Stimulated activated CD4-positive, alpha-beta T cell treated with anti-CD3 and anti-CD28 coated beads, Interleukin-12 subunit alpha, Interleukin-12 subunit beta, amount 100 ng/mL, for 4 hours (primary cell): ENCODE measurements at regions not wholly inside any gene's neighbourhood (a gene's known extent, or its start where the extent isn't known, plus 50 kb on each side); places are given as distances from the start of the nearest gene placed in this dataset.

Experiments
- DNase-seq: peaks from one replicate; pipeline ENCODE4 v3.0.0-alpha.2; 2020

GRCh38 chr13:29923554-29924481, 73.4 kb upstream of the UBL3 start:
- peak; percentile 56 for DNase-seq

- no peak for DNase-seq
Observed at GRCh38 chr13:29922896-29923295, 72.5 kb upstream of the UBL3 start.

GRCh38 chr13:29922281-29922821, 71.9 kb upstream of the UBL3 start:
- no peak for DNase-seq

- no peak for DNase-seq
Observed at GRCh38 chr13:29921542-29921941, 71.1 kb upstream of the UBL3 start.

- DNase-seq = no peak
Observed at GRCh38 chr13:29920025-29920643, 69.7 kb upstream of the UBL3 start.

GRCh38 chr13:29918845-29919244, 68.4 kb upstream of the UBL3 start:
- DNase-seq = no peak

- no peak for DNase-seq
Observed at GRCh38 chr13:29917650-29918049, 67.2 kb upstream of the UBL3 start.

- DNase-seq = no peak
Observed at GRCh38 chr13:29914581-29914980, 64.2 kb upstream of the UBL3 start.

GRCh38 chr13:29911781-29912418, 61.5 kb upstream of the UBL3 start:
- no peak for DNase-seq

GRCh38 chr13:29909975-29910674, 59.7 kb upstream of the UBL3 start:
- no peak for DNase-seq

GRCh38 chr13:29909081-29909730, 58.8 kb upstream of the UBL3 start:
- DNase-seq = no peak

GRCh38 chr13:29908416-29909080, 58.1 kb upstream of the UBL3 start:
- no peak for DNase-seq

- DNase-seq = no peak
Observed at GRCh38 chr13:29907670-29908069, 57.3 kb upstream of the UBL3 start.

GRCh38 chr13:29906432-29907011, 56.1 kb upstream of the UBL3 start:
- no peak for DNase-seq

- DNase-seq = no peak
Observed at GRCh38 chr13:29905845-29906244, 55.4 kb upstream of the UBL3 start.

- no peak for DNase-seq
Observed at GRCh38 chr13:29903996-29904395, 53.6 kb upstream of the UBL3 start.

GRCh38 chr13:29903543-29903942, 53.1 kb upstream of the UBL3 start:
- DNase-seq = no peak

GRCh38 chr13:29902632-29903305, 52.4 kb upstream of the UBL3 start:
- DNase-seq = no peak

- DNase-seq = no peak
Observed at GRCh38 chr13:29901710-29902631, 51.6 kb upstream of the UBL3 start.
